Progenitor cell of endocrine pancreas (in vitro differentiated cells): ENCODE measurements at regions not wholly inside any gene's neighbourhood (a gene's known extent, or its start where the extent isn't known, plus 50 kb on each side); places are given as distances from the start of the nearest gene placed in this dataset.

Source experiments
- DNase-seq: peaks from one replicate; pipeline ENCODE4 v3.0.0; 2021; ENCODE audit warnings: low spot score; ENCODE audit not compliant: unreplicated experiment
- H3K27ac Mint-ChIP-seq: 2 replicates; pipeline ENCODE4 v1.8.0; 2021; ENCODE audit warnings: mild to moderate bottlenecking, moderate library complexity, mixed read lengths
- H3K27me3 Mint-ChIP-seq: 2 replicates; pipeline ENCODE4 v1.8.0; 2021; ENCODE audit warnings: mixed read lengths
- H3K36me3 Mint-ChIP-seq: 2 replicates; pipeline ENCODE4 v1.8.0; 2022; ENCODE audit warnings: mixed read lengths; ENCODE audit not compliant: insufficient read depth
- H3K4me1 Mint-ChIP-seq: 2 replicates; pipeline ENCODE4 v1.8.0; 2021; ENCODE audit warnings: low read depth, mixed read lengths
- H3K4me3 Mint-ChIP-seq: 2 replicates; pipeline ENCODE4 v1.8.0; 2021; ENCODE audit warnings: low read depth, mild to moderate bottlenecking, moderate library complexity, mixed read lengths
- H3K9me3 Mint-ChIP-seq: 2 replicates; pipeline ENCODE4 v1.8.0; 2021; ENCODE audit warnings: low read depth, mixed read lengths
- TF ChIP-seq, protein P1 (sequence below): fragments of 200-600 bp; sonication (generic); IDR thresholded peaks from one replicate; pipeline ENCODE4 v1.5.0; 2021; ENCODE audit warnings: antibody characterized with exemption, mild to moderate bottlenecking; ENCODE audit not compliant: unreplicated experiment

- H3K27me3 Mint-ChIP-seq, result no peaks in the 10 kb centered on the region
- TF ChIP-seq, protein P1, sequence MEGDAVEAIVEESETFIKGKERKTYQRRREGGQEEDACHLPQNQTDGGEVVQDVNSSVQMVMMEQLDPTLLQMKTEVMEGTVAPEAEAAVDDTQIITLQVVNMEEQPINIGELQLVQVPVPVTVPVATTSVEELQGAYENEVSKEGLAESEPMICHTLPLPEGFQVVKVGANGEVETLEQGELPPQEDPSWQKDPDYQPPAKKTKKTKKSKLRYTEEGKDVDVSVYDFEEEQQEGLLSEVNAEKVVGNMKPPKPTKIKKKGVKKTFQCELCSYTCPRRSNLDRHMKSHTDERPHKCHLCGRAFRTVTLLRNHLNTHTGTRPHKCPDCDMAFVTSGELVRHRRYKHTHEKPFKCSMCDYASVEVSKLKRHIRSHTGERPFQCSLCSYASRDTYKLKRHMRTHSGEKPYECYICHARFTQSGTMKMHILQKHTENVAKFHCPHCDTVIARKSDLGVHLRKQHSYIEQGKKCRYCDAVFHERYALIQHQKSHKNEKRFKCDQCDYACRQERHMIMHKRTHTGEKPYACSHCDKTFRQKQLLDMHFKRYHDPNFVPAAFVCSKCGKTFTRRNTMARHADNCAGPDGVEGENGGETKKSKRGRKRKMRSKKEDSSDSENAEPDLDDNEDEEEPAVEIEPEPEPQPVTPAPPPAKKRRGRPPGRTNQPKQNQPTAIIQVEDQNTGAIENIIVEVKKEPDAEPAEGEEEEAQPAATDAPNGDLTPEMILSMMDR, result peak; percentile 74
- no peak for DNase-seq
Measured at GRCh38 chr18:24543795-24544498, 83.5 kb downstream of the HRH4 start.

DNA sequence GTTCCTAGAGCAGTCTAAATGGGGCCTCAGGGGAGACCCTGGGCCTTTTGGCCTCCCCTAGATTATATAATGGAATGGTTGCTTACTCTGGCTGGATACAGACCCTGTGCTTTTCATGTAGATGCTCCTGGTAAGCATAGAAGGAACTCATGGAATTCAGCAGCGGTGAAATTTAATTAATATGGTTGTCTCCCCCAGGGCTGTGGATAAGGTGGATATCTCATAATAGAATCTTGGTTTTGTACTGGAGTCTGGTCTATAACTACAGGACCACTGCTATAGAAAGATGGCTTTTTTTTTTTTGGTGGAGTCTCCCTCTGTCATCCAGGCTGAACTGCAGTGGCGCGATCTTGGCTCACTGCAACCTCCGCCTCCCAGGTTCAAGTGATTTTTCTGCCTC is 84.5 kb downstream of the HRH4 start:
- TF ChIP-seq, protein P1, result no peak
- Mint-ChIP-seq H3K4me3 (no peak overlapping the region), H3K27me3 (no peaks in the 10 kb centered on the region), H3K4me1 (peaks cover 5% of the 10 kb centered on the region), H3K27ac (no peak overlapping the region), H3K9me3 (peaks cover 3% of the 10 kb centered on the region), H3K36me3 (no peaks in the 10 kb centered on the region)
- no peak for DNase-seq

More at GRCh38 chr18:24543795-24544498, 83.5 kb downstream of the HRH4 start:
- no peaks in the 10 kb centered on the region for H3K36me3 Mint-ChIP-seq
- H3K27ac Mint-ChIP-seq, result peak overlapping the region; percentile 73
- H3K4me3 Mint-ChIP-seq, result no peak overlapping the region
- peaks cover 14% of the 10 kb centered on the region for H3K4me1 Mint-ChIP-seq
- peaks cover 3% of the 10 kb centered on the region for H3K9me3 Mint-ChIP-seq

DNA sequence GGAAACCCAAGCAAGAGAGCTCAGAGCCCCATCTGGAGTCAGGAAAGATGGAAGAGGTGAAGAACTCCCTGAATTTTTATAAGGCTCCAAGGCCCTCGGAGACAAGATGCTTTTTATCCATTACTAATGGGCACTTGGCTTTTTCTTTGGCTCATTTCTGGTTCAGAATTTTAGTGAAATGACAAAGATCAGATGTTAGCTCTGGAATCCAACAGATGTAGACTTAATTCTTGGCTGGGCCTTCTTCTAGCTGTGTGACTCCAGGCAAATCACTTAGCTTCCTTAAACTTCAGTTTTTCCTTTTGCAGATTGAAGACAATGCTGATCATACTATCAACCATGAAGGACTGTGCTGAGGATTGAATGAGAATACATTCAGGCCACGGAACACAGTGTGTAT is 85.2 kb downstream of the HRH4 start:
- Mint-ChIP-seq H3K27me3 (no peaks in the 10 kb centered on the region), H3K9me3 (peaks cover 3% of the 10 kb centered on the region), H3K4me3 (no peak overlapping the region), H3K4me1 (peaks cover 3% of the 10 kb centered on the region), H3K27ac (no peak overlapping the region), H3K36me3 (no peaks in the 10 kb centered on the region)
- TF ChIP-seq, protein P1, result no peak
- no peak for DNase-seq

GRCh38 chr18:24546307-24546706 is 85.9 kb downstream of the HRH4 start:
- DNase-seq, result no peak
- Mint-ChIP-seq H3K4me1 (peaks cover 3% of the 10 kb centered on the region), H3K27me3 (no peaks in the 10 kb centered on the region), H3K36me3 (no peaks in the 10 kb centered on the region), H3K4me3 (no peak overlapping the region), H3K27ac (no peak overlapping the region), H3K9me3 (peaks cover 3% of the 10 kb centered on the region)
- TF ChIP-seq, protein P1, result no peak

- Mint-ChIP-seq H3K27me3 (peaks cover 4% of the 10 kb centered on the region), H3K9me3 (peaks cover 3% of the 10 kb centered on the region), H3K4me1 (peaks cover 15% of the 10 kb centered on the region), H3K4me3 (no peak overlapping the region), H3K27ac (no peak overlapping the region), H3K36me3 (no peaks in the 10 kb centered on the region)
- TF ChIP-seq, protein P1, result no peak
- no peak for DNase-seq
Measured at GRCh38 chr18:24548583-24548982, 88.1 kb downstream of the HRH4 start.
